Femur (tissue), 1 donor: ENCODE measurements at regions not wholly inside any gene's neighbourhood (a gene's known extent, or its start where the extent isn't known, plus 50 kb on each side); places are given as distances from the start of the nearest gene placed in this dataset.
"Not testable (repeated sequence)": the region's sequence is repeated elsewhere in the genome, so short reads cannot be mapped to it uniquely, and the experiment has no call there.

Experiments
- DNase-seq: peaks from one replicate; pipeline ENCODE4 v3.0.0-alpha.2; 2017

DNA sequence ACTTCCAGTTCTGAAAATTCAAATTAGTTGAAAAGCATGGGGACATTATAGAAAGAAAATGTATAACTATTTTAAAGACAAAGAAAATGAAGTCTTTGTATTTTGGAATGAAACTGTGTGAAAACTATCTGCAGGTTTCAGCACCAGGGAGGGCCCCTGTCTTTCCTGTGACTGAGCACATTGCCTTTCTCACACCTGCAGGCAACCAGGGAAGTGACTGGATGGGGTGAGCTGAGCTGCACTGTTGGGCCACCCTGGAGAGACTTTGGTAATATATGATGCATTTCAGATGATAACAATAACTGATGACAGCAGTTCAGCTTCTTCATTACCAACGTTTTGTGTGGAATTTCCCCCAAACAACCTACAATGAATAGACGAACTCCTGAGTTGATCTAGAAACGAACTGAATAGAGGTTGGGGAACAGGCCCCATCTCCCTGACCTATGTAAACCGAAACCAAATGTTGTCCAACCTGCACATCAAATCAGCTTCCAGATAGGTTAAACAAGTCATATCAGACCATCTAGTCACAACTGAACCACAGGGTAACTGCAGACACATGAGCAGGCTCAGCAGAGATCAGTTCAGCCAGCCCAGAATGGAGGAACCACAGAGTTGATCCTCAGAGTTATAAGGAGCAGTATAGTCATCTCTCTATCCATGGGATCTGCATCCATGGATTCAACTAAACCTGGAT is 1402.2 kb downstream of the RPIA start:
- DNase-seq: not testable (repeated sequence)

DNA sequence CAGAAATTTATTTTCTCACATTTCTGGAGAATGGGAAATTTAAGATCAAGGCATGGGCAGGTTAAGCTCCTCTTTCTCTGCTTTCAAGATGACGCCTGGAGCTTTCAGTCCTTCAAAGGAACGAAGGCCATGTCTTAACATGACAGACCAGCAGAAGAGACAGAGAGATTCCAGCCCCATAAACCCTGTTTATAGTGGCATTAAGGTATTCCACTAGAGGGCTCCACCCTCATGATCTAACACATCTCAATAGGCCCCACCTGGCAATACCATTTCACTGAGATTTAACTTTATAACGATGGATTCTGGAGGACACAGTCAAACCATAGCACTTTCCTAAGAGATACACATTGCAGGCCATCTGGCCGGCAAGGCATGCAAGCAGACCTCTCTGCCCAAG is 1406.1 kb downstream of the RPIA start:
- not testable (repeated sequence) for DNase-seq

GRCh38 chr2:90105142-90105541 is 1413.7 kb downstream of the RPIA start:
- not testable (repeated sequence) for DNase-seq

DNA sequence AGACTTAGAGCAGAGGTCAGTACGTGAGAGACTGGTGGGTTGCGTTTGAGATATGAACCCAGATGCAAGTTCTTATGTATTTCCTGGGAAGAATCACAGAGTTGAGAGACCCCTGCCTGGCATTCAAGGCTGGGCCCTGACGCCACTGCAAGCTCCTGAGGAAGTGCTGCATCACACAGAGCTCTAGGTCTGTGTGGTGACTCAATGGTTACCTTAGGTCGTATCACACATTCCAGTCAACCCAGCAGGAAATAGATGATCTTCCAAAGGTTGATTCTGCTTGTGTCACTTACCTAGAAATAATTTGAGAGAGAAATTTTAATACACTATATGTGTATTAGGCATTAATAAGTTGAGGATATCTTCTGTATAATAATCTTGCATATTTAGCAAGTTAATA is 1431.9 kb downstream of the RPIA start:
- not testable (repeated sequence) for DNase-seq

GRCh38 chr2:90139046-90139445 is 1447.6 kb downstream of the RPIA start:
- DNase-seq: not testable (repeated sequence)

GRCh38 chr2:90141558-90141957 is 1450.1 kb downstream of the RPIA start:
- not testable (repeated sequence) for DNase-seq

GRCh38 chr2:90151805-90152204 is 1460.3 kb downstream of the RPIA start:
- not testable (repeated sequence) for DNase-seq

- DNase-seq: not testable (repeated sequence)
Observed at GRCh38 chr2:90170978-90171377, 1479.5 kb downstream of the RPIA start.

GRCh38 chr2:90173081-90173480 is 1481.6 kb downstream of the RPIA start:
- not testable (repeated sequence) for DNase-seq

DNA sequence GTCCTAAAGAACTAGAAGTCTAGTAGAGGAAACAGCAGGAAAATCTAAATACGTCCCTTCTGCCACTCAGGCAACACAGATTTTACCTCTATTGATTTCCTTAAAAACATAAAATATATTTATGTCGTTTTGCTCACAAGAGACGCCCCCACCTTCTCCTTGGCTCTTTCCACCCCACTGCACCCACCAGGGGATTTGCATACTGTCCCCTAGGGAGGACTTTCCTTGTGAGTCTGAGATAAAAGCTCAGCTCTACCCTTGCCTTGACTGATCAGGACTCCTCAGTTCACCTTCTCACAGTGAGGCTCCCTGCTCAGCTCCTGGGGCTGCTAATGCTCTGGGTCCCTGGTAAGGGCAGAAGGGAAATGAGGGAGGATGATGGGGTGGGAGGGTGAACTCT is 1488.1 kb downstream of the RPIA start:
- not testable (repeated sequence) for DNase-seq

GRCh38 chr2:90207454-90208058 is 1516.1 kb downstream of the RPIA start:
- DNase-seq: no peak

GRCh38 chr2:90209009-90209408 is 1517.5 kb downstream of the RPIA start:
- DNase-seq: no peak

DNA sequence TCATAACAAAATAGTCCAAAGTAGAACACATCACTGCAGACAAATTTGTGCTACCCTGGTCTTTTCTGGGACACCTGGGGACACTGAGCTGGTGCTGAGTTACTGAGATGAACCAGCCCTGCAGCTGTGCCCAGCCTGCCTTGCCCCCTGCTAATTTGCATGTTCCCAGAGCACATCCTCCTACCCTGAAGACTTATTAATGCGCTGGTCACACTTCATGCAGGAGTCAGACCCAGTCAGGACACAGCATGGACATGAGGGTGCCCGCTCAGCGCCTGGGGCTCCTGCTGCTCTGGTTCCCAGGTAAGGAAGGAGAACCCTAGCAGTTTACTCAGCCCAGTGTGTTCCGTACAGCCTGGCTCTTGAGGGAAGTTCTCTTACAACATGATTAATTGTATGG is 1518.3 kb downstream of the RPIA start:
- DNase-seq: no peak

- not testable (repeated sequence) for DNase-seq
Observed at GRCh38 chr2:90215880-90216279, 1524.4 kb downstream of the RPIA start.

GRCh38 chr2:90216801-90217200 is 1525.3 kb downstream of the RPIA start:
- DNase-seq: not testable (repeated sequence)

GRCh38 chr2:90218534-90218933 is 1527.1 kb downstream of the RPIA start:
- not testable (repeated sequence) for DNase-seq

DNA sequence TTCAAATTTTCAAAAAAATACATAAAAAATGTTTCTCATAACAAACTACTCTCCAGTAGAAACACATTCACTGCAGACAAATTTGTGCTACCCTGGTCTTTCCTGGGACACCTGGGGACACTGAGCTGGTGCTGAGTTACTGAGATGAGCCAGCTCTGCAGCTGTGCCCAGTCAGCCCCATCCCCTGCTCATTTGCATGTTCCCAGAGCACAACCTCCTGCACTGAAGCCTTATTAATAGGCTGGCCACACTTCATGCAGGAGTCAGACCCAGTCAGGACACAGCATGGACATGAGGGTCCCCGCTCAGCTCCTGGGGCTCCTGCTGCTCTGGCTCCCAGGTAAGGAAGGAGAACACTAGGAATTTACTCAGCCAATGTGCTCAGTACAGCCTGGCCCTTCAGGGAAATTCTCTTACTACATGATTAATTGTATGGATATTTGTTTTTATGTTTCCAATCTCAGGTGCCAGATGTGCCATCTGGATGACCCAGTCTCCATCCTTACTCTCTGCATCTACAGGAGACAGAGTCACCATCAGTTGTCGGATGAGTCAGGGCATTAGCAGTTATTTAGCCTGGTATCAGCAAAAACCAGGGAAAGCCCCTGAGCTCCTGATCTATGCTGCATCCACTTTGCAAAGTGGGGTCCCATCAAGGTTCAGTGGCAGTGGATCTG is 1529.3 kb downstream of the RPIA start:
- DNase-seq: not testable (repeated sequence)

- no peak for DNase-seq
Observed at GRCh38 chr2:90221300-90221651, 1529.8 kb downstream of the RPIA start.

- DNase-seq: not testable (repeated sequence)
Observed at GRCh38 chr2:90224767-90225166, 1533.3 kb downstream of the RPIA start.

- not testable (repeated sequence) for DNase-seq
Observed at GRCh38 chr2:90226465-90227072, 1535.1 kb downstream of the RPIA start.

GRCh38 chr2:90231199-90231598 is 1539.7 kb downstream of the RPIA start:
- DNase-seq: not testable (repeated sequence)

- DNase-seq: not testable (repeated sequence)
Observed at GRCh38 chr2:90235452-90235851, 1544.0 kb downstream of the RPIA start.

- peak; percentile 51 for DNase-seq
Observed at GRCh38 chr2:90237923-90238361, 1546.5 kb downstream of the RPIA start.
